ENCODE measurements at regions not wholly inside any gene's neighbourhood (a gene's known extent, or its start where the extent isn't known, plus 50 kb on each side); places are given as distances from the start of the nearest gene placed in this dataset.

- TF ChIP-seq EZH2 (IDR thresholded peaks at IDR 0.05; ENCODE audit: insufficient read depth, low read length): no peak
- TF ChIP-seq CTCF (IDR thresholded peaks at IDR 0.05; ENCODE audit: insufficient read depth, low read depth, low read length): no peak
Measured at GRCh38 chr10:95125582-95125981, 56.3 kb upstream of the CYP2C8 start.
